A673 (cell line): ENCODE measurements at regions not wholly inside any gene's neighbourhood (a gene's known extent, or its start where the extent isn't known, plus 50 kb on each side); places are given as distances from the start of the nearest gene placed in this dataset.

Experiments used
- BruUV-seq: library from RNA; stranded (reverse); fragments of 400-500 nt; replicated peaks from 2 replicates; lab custom pipeline; 2021; lab: Mats Ljungman, UMichigan
- CTCF ChIA-PET: fragments of 300-600 bp; sonication (Branson Sonifier 250); formaldehyde crosslinking; loops from one replicate; lab custom pipeline; 2022; ENCODE audit warnings: antibody characterized with exemption; lab: Charles Lee
- POLR2A ChIA-PET: fragments of 300-600 bp; sonication (Branson Sonifier 250); formaldehyde crosslinking; loops from one replicate; lab custom pipeline; 2022; ENCODE audit warnings: antibody characterized with exemption; ENCODE audit not compliant: low non-redundant PET; lab: Charles Lee
- DNase-seq: peaks from one replicate; pipeline ENCODE4 v3.0.0-alpha.2; 2015; ENCODE audit warnings: low spot score
- H3K27ac ChIP-seq: fragments of 200-600 bp; sonication (generic); 2 replicates; pipeline ENCODE4 v1.5.1; 2016; ENCODE audit warnings: mixed run types, low read depth, mild to moderate bottlenecking, mixed read lengths, antibody characterized with exemption, low read length; ENCODE audit not compliant: poor library complexity, severe bottlenecking
- H3K27me3 ChIP-seq: fragments of 200-600 bp; sonication (generic); replicated peaks from 2 replicates; pipeline ENCODE4 v1.6.1; 2017; ENCODE audit warnings: mixed run types, low read depth, mild to moderate bottlenecking, mixed read lengths, antibody characterized with exemption, low read length; ENCODE audit not compliant: insufficient read depth, poor library complexity
- H3K36me3 ChIP-seq: fragments of 200-600 bp; sonication (generic); 2 replicates; pipeline ENCODE4 v1.6.1; 2016; ENCODE audit warnings: mixed run types, mild to moderate bottlenecking, mixed read lengths, antibody characterized with exemption, low read length; ENCODE audit not compliant: insufficient read depth, poor library complexity, severe bottlenecking
- H3K4me1 ChIP-seq: fragments of 200-600 bp; sonication (generic); 2 replicates; pipeline ENCODE4 v1.6.1; 2017; ENCODE audit warnings: mixed run types, mild to moderate bottlenecking, mixed read lengths, antibody characterized with exemption, low read length; ENCODE audit not compliant: insufficient read depth, poor library complexity, severe bottlenecking
- H3K4me3 ChIP-seq: fragments of 200-600 bp; sonication (generic); 2 replicates; pipeline ENCODE4 v1.5.1; 2016; ENCODE audit warnings: low read depth, mixed run types, mild to moderate bottlenecking, mixed read lengths, low read length; ENCODE audit not compliant: poor library complexity, severe bottlenecking
- H3K9me3 ChIP-seq: fragments of 200-600 bp; sonication (generic); 2 replicates; pipeline ENCODE4 v1.6.1; 2016; ENCODE audit warnings: mixed run types, low read depth, mild to moderate bottlenecking, mixed read lengths, antibody characterized with exemption, low read length; ENCODE audit not compliant: poor library complexity, severe bottlenecking
- CTCF ChIP-seq: fragments of 300-800, 200-600 bp; sonication (generic); conservative IDR thresholded peaks from 2 replicates; pipeline ENCODE4 v1.5.1; 2017; ENCODE audit warnings: low read depth, mild to moderate bottlenecking, antibody characterized with exemption, low read length, moderate library complexity, mixed read lengths
- EZH2 ChIP-seq: fragments of 200-600 bp; sonication (generic); IDR thresholded peaks from 2 replicates; pipeline ENCODE4 v1.6.1; 2017; ENCODE audit warnings: borderline replicate concordance, low read depth, mild to moderate bottlenecking, mixed read lengths, antibody characterized with exemption, low read length; ENCODE audit not compliant: poor library complexity, severe bottlenecking
- intact Hi-C: fragments of 100-400 bp; cut with micrococcal nuclease; formaldehyde crosslinking; loops from one replicate; pipeline ENCODE4 v1.10.0; 2022; ENCODE audit not compliant: unreplicated experiment

GRCh38 chr10:63003816-63004453 is 129.2 kb upstream of the NRBF2 start:
- H3K27ac ChIP-seq: no peak overlapping the region
- H3K4me1 ChIP-seq: peaks cover 8% of the 10 kb centered on the region
- no TSS peak for BruUV-seq
- no peaks in the 10 kb centered on the region for H3K27me3 ChIP-seq
- H3K9me3 ChIP-seq: no peaks in the 10 kb centered on the region
- CTCF ChIA-PET: interaction anchor here (0.7 kb wide), 1 partner anchor 73 kb away, joined by 4 read pairs; no protein-coding TSS in a partner anchor
- intact Hi-C loops: loop anchor here (2.0 to 10.0 kb wide), 2 partner anchors 81 to 389 kb away; no protein-coding TSS in a partner anchor
- no peak for TF ChIP-seq EZH2
- peak; percentile 49; the same call in 1 of the 2 replicates for TF ChIP-seq CTCF
- H3K4me3 ChIP-seq: no peak overlapping the region
- DNase-seq: peak; percentile 31
- POLR2A ChIA-PET: no interaction called here
- H3K36me3 ChIP-seq: no peaks in the 10 kb centered on the region

- H3K27ac ChIP-seq: no peak overlapping the region
- no peaks in the 10 kb centered on the region for H3K36me3 ChIP-seq
- TF ChIP-seq EZH2 (no peak), CTCF (no peak)
- ChIA-PET CTCF (no interaction called here), POLR2A (no interaction called here)
- no TSS peak for BruUV-seq
- H3K4me1 ChIP-seq: peaks cover 8% of the 10 kb centered on the region
- DNase-seq: no peak
- no peaks in the 10 kb centered on the region for H3K9me3 ChIP-seq
- H3K4me3 ChIP-seq: no peak overlapping the region
- H3K27me3 ChIP-seq: no peaks in the 10 kb centered on the region
- intact Hi-C loops: no loop called here
Observed at GRCh38 chr10:62996925-62997324, 136.2 kb upstream of the NRBF2 start.

GRCh38 chr10:62996516-62996915 is 136.6 kb upstream of the NRBF2 start:
- POLR2A ChIA-PET: no interaction called here

More at GRCh38 chr10:62996516-62996915, 136.6 kb upstream of the NRBF2 start:
- no peak for TF ChIP-seq EZH2
- no peak for TF ChIP-seq CTCF
- Histone ChIP-seq H3K9me3 (no peaks in the 10 kb centered on the region), H3K4me1 (peaks cover 8% of the 10 kb centered on the region), H3K27me3 (no peaks in the 10 kb centered on the region), H3K4me3 (no peak overlapping the region), H3K36me3 (no peaks in the 10 kb centered on the region), H3K27ac (no peak overlapping the region)
- intact Hi-C loops: no loop called here
- no TSS peak for BruUV-seq
- no peak for DNase-seq
- CTCF ChIA-PET: no interaction called here
